ENCODE measurements at regions not wholly inside any gene's neighbourhood (a gene's known extent, or its start where the extent isn't known, plus 50 kb on each side); places are given as distances from the start of the nearest gene placed in this dataset.
"Not testable (repeated sequence)": the region's sequence is repeated elsewhere in the genome, so short reads cannot be mapped to it uniquely, and the experiment has no call there.

DNA sequence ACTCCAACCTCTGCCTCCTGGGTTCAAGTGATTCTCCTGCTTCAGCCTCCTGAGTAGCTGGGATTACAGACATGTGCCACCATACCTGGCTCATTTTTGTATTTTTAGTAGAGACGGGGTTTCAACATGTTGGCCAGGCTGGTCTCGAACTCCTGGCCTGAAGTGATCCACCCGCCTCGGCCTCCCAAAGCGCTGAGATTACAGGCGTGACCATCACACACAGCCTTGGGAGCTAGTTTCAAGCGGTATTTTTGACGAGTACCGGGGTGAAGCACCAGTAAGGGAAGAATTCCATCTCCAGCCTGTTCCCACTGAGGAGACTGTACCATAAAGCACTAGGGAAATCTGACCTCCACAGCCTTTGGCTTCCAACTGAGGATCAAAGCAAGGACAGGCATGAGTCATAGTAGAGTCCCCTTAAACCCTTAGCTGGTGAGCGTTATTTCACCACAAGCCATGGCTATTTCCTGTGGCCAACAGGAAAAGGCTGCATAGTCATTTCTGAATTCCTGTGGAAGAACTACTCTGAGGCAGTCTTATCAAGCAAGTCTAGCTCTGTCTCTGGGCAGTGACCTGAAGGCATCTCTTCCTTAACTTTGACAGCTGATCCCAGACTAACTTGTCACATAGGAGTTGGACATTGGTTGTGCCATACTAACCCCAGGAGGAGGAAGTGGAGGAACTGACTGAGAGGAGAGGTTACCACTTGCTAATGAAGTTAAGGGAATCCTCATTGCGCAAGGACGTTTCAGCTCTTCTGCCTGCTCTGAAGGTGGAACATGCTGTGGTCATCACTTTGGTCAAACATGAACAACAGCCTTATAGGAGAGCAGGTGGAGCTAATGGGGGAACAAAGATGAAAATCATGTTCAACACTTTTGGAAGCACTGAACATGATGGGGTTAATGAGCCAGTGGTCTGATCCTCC is 85.8 kb upstream of the DMRT1 start:
- Histone ChIP-seq H3K9me3 (ENCODE audit: control insufficient read depth, insufficient read depth, low read length) (no peaks in the 10 kb centered on the region), H3K4me3 (ENCODE audit: low read depth, low read length) (no peak overlapping the region), H3K36me3 (ENCODE audit: control insufficient read depth, insufficient read depth, low read length) (no peaks in the 10 kb centered on the region), H3K4me1 (ENCODE audit: control insufficient read depth, insufficient read depth, low read length) (no peaks in the 10 kb centered on the region), H3K27me3 (ENCODE audit: control insufficient read depth, insufficient read depth, low read length) (no peaks in the 10 kb centered on the region), H3K9ac (ENCODE audit: low read depth, low read length) (no peak overlapping the region)

DNA sequence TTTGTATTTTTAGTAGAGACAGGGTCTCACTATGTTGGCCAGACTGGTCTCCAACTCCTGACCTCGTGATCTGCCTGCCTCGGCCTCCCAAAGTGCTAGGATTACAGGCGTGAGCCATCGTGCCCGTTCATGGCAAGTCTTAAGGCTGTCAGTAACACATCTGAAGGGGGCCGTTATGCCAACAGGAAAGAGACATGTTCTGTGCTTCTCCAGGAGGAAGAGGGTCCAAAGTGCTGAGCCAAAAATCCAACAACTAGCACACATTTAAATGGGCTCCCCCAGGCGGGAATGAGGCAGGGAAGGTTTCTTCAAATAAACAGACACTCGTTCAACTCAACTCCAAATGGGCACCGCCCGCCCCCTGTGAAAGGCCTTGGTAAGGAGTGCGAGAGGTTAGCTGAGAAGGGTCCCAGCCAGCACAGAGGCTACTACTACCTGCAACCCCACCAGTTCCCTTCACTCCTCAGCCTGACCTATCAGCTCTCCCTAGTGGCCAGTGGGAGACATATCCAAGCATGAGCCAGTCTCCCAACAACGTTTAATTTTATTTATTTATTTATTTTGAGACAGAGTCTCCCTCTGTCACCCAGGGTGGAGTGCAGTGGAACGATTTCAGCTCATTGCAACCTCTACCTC is 84.1 kb upstream of the DMRT1 start:
- Histone ChIP-seq H3K4me1 (ENCODE audit: control insufficient read depth, insufficient read depth, low read length) (no peaks in the 10 kb centered on the region), H3K9me3 (ENCODE audit: control insufficient read depth, insufficient read depth, low read length) (no peaks in the 10 kb centered on the region), H3K36me3 (ENCODE audit: control insufficient read depth, insufficient read depth, low read length) (no peaks in the 10 kb centered on the region), H3K27me3 (ENCODE audit: control insufficient read depth, insufficient read depth, low read length) (no peaks in the 10 kb centered on the region), H3K9ac (ENCODE audit: low read depth, low read length) (no peak overlapping the region), H3K4me3 (ENCODE audit: low read depth, low read length) (no peak overlapping the region)

GRCh38 chr9:758146-758545 is 83.4 kb upstream of the DMRT1 start:
- H3K4me3 ChIP-seq (ENCODE audit: low read depth, low read length), result no peak overlapping the region

DNA sequence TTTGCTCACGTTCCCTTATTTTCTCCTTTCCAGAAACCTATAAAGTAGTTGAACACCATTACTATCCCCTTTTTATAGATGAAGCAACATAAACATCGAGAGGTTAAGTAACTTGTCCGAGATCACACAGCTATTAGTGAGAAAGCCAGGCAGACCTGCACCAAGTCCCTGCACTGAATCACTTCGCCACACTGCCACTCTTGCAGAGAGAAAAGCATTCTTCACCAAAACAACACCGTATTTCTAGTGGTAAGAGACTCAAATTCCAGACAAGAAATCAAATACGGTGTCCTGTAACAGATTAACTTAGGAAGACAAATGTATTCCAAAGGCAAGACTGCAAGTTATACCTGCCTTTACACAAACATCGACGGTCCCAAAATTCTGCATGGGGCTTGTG is 82.0 kb upstream of the DMRT1 start:
- no peak overlapping the region for H3K9ac ChIP-seq (ENCODE audit: low read depth, low read length)
- H3K4me1 ChIP-seq (ENCODE audit: control insufficient read depth, insufficient read depth, low read length), result peaks cover 3% of the 10 kb centered on the region
- no peak overlapping the region for H3K4me3 ChIP-seq (ENCODE audit: low read depth, low read length)
- H3K36me3 ChIP-seq (ENCODE audit: control insufficient read depth, insufficient read depth, low read length), result no peaks in the 10 kb centered on the region
- H3K27me3 ChIP-seq (ENCODE audit: control insufficient read depth, insufficient read depth, low read length), result no peaks in the 10 kb centered on the region
- no peaks in the 10 kb centered on the region for H3K9me3 ChIP-seq (ENCODE audit: control insufficient read depth, insufficient read depth, low read length)

More at GRCh38 chr9:758146-758545, 83.4 kb upstream of the DMRT1 start:
- no peaks in the 10 kb centered on the region for H3K27me3 ChIP-seq (ENCODE audit: control insufficient read depth, insufficient read depth, low read length)
- H3K36me3 ChIP-seq (ENCODE audit: control insufficient read depth, insufficient read depth, low read length), result no peaks in the 10 kb centered on the region
- H3K4me1 ChIP-seq (ENCODE audit: control insufficient read depth, insufficient read depth, low read length), result no peaks in the 10 kb centered on the region
- H3K9ac ChIP-seq (ENCODE audit: low read depth, low read length), result no peak overlapping the region
- no peaks in the 10 kb centered on the region for H3K9me3 ChIP-seq (ENCODE audit: control insufficient read depth, insufficient read depth, low read length)

GRCh38 chr9:759983-760736 is 81.3 kb upstream of the DMRT1 start:
- Histone ChIP-seq H3K36me3 (ENCODE audit: control insufficient read depth, insufficient read depth, low read length) (no peaks in the 10 kb centered on the region), H3K4me3 (ENCODE audit: low read depth, low read length) (no peak overlapping the region), H3K4me1 (ENCODE audit: control insufficient read depth, insufficient read depth, low read length) (peaks cover 4% of the 10 kb centered on the region), H3K27me3 (ENCODE audit: control insufficient read depth, insufficient read depth, low read length) (no peaks in the 10 kb centered on the region), H3K9me3 (ENCODE audit: control insufficient read depth, insufficient read depth, low read length) (no peaks in the 10 kb centered on the region), H3K9ac (ENCODE audit: low read depth, low read length) (no peak overlapping the region)

DNA sequence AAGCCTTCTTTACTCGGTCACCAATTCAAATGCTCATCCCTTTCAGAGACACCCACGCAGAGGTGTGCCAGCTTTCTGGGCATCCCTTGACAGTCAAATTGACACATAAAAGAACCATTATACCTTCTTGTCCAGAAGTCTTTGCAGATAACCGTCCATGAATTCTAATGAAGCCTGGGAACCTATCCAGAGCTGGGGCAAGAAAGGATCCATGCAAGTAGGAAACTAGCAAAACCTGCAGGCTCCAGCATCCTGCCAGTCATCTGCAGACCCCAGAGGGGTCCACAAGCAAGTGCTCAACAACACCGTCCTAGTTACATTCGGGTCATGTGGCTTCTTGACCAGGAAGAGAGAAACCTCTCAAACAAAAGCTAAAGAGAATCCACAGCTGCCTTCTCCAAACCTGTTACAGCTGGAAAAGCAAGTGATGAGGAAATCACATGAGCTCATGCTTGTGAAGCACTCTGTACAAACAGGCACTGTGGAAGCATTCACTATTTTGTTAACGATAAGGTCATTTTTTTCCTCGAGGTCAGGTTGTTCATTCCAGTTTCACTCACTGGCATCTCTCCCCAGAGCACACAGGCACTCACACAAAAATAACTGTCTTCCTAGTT is 80.2 kb upstream of the DMRT1 start:
- no peaks in the 10 kb centered on the region for H3K9me3 ChIP-seq (ENCODE audit: control insufficient read depth, insufficient read depth, low read length)
- peaks cover 5% of the 10 kb centered on the region for H3K4me1 ChIP-seq (ENCODE audit: control insufficient read depth, insufficient read depth, low read length)
- H3K27me3 ChIP-seq (ENCODE audit: control insufficient read depth, insufficient read depth, low read length), result no peaks in the 10 kb centered on the region

DNA sequence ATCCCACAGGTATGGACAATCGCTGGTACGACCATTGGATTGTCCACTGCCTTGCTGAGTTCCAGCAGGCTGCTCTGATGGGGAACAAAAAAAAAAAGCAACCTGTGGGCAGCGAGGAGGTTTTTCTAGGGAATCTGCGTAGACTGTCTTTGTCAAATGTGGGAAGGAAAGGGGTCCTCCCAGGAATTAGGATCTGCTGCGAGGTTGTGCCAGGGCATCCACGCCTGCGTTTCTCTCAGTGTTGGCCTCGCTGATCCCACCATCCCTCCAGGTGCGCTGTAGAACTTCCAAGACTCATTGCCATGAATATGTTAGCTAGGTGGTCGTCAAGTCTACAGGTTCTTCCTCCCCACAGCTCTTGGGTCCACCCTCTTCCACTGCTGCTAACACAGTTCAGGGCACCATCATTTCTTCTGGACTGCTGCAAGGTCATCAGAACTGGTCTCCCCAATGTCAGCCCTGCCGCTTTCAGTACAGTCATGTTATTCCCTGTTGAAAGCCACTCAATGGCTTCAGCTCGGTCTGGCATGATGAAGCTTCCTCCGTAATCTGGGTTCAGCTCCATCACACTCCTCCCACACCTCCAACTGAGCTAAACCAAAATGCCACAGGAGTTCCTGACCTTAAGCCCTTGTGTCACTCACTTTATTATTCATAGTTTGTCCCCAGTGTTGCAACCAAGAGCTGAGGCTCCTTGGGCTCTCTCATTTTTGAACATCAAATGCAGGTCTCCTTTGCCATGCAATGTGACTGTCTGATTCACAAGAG is 79.5 kb upstream of the DMRT1 start:
- Histone ChIP-seq H3K9me3 (ENCODE audit: control insufficient read depth, insufficient read depth, low read length) (no peaks in the 10 kb centered on the region), H3K9ac (ENCODE audit: low read depth, low read length) (no peak overlapping the region), H3K36me3 (ENCODE audit: control insufficient read depth, insufficient read depth, low read length) (no peaks in the 10 kb centered on the region), H3K4me3 (ENCODE audit: low read depth, low read length) (no peak overlapping the region), H3K4me1 (ENCODE audit: control insufficient read depth, insufficient read depth, low read length) (peaks cover 5% of the 10 kb centered on the region), H3K27me3 (ENCODE audit: control insufficient read depth, insufficient read depth, low read length) (no peaks in the 10 kb centered on the region)

More for the DNA sequence above, 80.2 kb upstream of the DMRT1 start:
- no peak overlapping the region for H3K4me3 ChIP-seq (ENCODE audit: low read depth, low read length)
- H3K36me3 ChIP-seq (ENCODE audit: control insufficient read depth, insufficient read depth, low read length), result no peaks in the 10 kb centered on the region
- no peak overlapping the region for H3K9ac ChIP-seq (ENCODE audit: low read depth, low read length)

- Histone ChIP-seq H3K9ac (ENCODE audit: low read depth, low read length) (no peak overlapping the region), H3K36me3 (ENCODE audit: control insufficient read depth, insufficient read depth, low read length) (no peaks in the 10 kb centered on the region), H3K9me3 (ENCODE audit: control insufficient read depth, insufficient read depth, low read length) (no peaks in the 10 kb centered on the region), H3K4me1 (ENCODE audit: control insufficient read depth, insufficient read depth, low read length) (peaks cover 5% of the 10 kb centered on the region), H3K4me3 (ENCODE audit: low read depth, low read length) (no peak overlapping the region), H3K27me3 (ENCODE audit: control insufficient read depth, insufficient read depth, low read length) (no peaks in the 10 kb centered on the region)
Measured at GRCh38 chr9:763692-764091, 77.8 kb upstream of the DMRT1 start.

DNA sequence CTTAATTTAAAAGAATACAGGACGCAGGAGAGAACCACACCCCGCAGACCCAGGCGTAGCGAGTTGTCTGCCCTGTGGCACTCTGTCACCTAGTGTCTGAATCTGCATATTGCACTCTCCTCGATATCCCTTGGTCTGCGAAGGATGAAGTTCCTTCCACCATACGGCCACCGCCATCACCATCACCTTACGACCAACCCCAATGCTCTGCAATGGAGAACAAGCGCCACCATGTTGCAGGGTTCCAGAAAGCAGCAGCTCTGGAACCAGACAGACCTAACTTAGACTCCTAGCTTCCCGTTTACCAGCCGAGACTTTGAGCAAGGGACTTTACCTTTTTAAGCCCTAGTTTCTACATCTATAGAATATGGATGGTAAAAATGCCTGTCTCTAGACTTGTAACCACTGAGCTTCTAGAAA is 77.4 kb upstream of the DMRT1 start:
- Histone ChIP-seq H3K4me3 (ENCODE audit: low read depth, low read length) (no peak overlapping the region), H3K36me3 (ENCODE audit: control insufficient read depth, insufficient read depth, low read length) (no peaks in the 10 kb centered on the region), H3K4me1 (ENCODE audit: control insufficient read depth, insufficient read depth, low read length) (peaks cover 5% of the 10 kb centered on the region), H3K27me3 (ENCODE audit: control insufficient read depth, insufficient read depth, low read length) (no peaks in the 10 kb centered on the region), H3K9ac (ENCODE audit: low read depth, low read length) (no peak overlapping the region), H3K9me3 (ENCODE audit: control insufficient read depth, insufficient read depth, low read length) (no peaks in the 10 kb centered on the region)

DNA sequence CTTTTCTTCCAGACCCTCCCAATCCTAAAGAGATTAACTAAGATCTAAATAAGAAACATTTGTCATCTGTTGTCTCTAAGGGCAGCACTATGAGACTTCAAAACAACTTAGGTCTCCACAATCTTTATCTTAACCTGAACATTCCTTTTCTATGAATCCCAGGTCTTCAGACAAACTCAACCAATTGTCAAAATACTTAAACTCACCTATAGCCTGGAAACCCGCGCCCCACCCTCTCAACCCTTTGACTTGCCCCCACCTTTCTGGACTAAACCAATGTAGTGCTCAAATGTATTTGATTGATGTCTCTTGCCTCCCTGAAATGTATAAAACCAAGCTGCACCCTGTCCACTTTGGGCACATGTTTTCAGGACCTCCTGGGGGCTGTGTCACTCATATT is 76.5 kb upstream of the DMRT1 start:
- Histone ChIP-seq H3K36me3 (ENCODE audit: control insufficient read depth, insufficient read depth, low read length) (no peaks in the 10 kb centered on the region), H3K4me1 (ENCODE audit: control insufficient read depth, insufficient read depth, low read length) (peaks cover 5% of the 10 kb centered on the region), H3K27me3 (ENCODE audit: control insufficient read depth, insufficient read depth, low read length) (no peaks in the 10 kb centered on the region), H3K4me3 (ENCODE audit: low read depth, low read length) (no peak overlapping the region), H3K9ac (ENCODE audit: low read depth, low read length) (no peak overlapping the region), H3K9me3 (ENCODE audit: control insufficient read depth, insufficient read depth, low read length) (no peaks in the 10 kb centered on the region)

DNA sequence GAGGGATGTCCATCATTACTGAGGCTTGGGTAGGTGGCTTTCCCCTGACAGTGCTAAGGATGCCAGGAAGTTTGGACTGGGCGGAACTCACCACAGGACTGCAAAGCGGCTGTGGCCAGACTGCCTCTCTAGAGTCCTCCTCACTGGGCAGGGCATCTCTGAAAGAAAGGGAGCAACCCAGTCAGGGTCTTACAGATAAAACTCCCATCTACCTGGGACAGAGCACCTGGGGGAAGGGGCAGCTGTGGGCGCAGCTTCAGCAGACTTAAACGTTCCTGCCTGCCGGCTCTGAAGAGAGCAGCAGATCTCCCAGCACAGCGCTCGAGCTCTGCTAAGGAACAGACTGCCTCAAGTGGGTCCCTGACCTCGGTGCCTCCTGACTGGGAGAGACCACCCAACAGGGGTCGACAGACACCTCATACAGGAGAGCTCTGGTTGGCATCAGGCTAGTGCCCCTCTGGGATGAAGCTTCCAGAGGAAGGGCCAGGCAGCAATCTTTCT is 74.4 kb upstream of the DMRT1 start:
- H3K36me3 ChIP-seq (ENCODE audit: control insufficient read depth, insufficient read depth, low read length); H3K4me3 ChIP-seq (ENCODE audit: low read depth, low read length); H3K9me3 ChIP-seq (ENCODE audit: control insufficient read depth, insufficient read depth, low read length); H3K9ac ChIP-seq (ENCODE audit: low read depth, low read length); H3K4me1 ChIP-seq (ENCODE audit: control insufficient read depth, insufficient read depth, low read length); H3K27me3 ChIP-seq (ENCODE audit: control insufficient read depth, insufficient read depth, low read length): not testable (repeated sequence)
